WTC11 (cell line): ENCODE measurements at regions not wholly inside any gene's neighbourhood (a gene's known extent, or its start where the extent isn't known, plus 50 kb on each side); places are given as distances from the start of the nearest gene placed in this dataset.

Source experiments
- ATAC-seq: fragments of 200-7000 bp; cut with Tn5 transposase; 2 replicates; pipeline ENCODE4 v1.10.0; 2021; ENCODE audit warnings: mild to moderate bottlenecking, moderate library complexity
- CTCF ChIA-PET: fragments of 300-600 bp; sonication (Branson Sonifier 250); formaldehyde crosslinking; loops from one replicate; lab custom pipeline; 2021; ENCODE audit warnings: antibody characterized with exemption; lab: Charles Lee
- POLR2A ChIA-PET: fragments of 350-600 bp; sonication (Branson Sonifier 250); formaldehyde crosslinking; loops from one replicate; lab custom pipeline; 2021; ENCODE audit warnings: antibody characterized with exemption; lab: Charles Lee
- DNase-seq: peaks from one replicate; pipeline ENCODE4 v3.0.0; 2021; ENCODE audit warnings: low spot score
- H3K27ac Mint-ChIP-seq: 2 replicates; pipeline ENCODE4 v1.8.0; 2021; ENCODE audit warnings: mixed read lengths
- H3K27me3 Mint-ChIP-seq: 2 replicates; pipeline ENCODE4 v1.8.0; 2021; ENCODE audit warnings: low read depth, mild to moderate bottlenecking, moderate library complexity, mixed read lengths
- H3K36me3 Mint-ChIP-seq: 2 replicates; pipeline ENCODE4 v1.8.0; 2021; ENCODE audit warnings: mixed read lengths
- H3K4me1 Mint-ChIP-seq: 2 replicates; pipeline ENCODE4 v1.8.0; 2022; ENCODE audit warnings: mixed read lengths
- H3K4me3 Mint-ChIP-seq: 2 replicates; pipeline ENCODE4 v1.8.0; 2021; ENCODE audit warnings: mild to moderate bottlenecking, moderate library complexity, mixed read lengths
- H3K9me3 Mint-ChIP-seq: 2 replicates; pipeline ENCODE4 v1.8.0; 2021; ENCODE audit warnings: mixed read lengths
- ATF6 ChIP-seq: sonication (generic); formaldehyde crosslinking; IDR thresholded peaks from 2 replicates; pipeline ENCODE4 v1.8.1; 2023; ENCODE audit warnings: mild to moderate bottlenecking, missing genetic modification reagents
- CBFB ChIP-seq: sonication (generic); formaldehyde crosslinking; IDR thresholded peaks from 2 replicates; pipeline ENCODE4 v1.8.1; 2022; ENCODE audit warnings: mild to moderate bottlenecking, low read depth, missing genetic modification reagents
- CDX4 ChIP-seq: fragments of 250-450 bp; sonication (Bioruptor Pico); IDR thresholded peaks from 2 replicates; pipeline ENCODE4 v1.9.0; 2021; ENCODE audit warnings: moderate library complexity, mild to moderate bottlenecking, inconsistent platforms, borderline replicate concordance
- CREB1 ChIP-seq: sonication (generic); formaldehyde crosslinking; IDR thresholded peaks from 2 replicates; pipeline ENCODE4 v1.8.0; 2023; ENCODE audit warnings: mild to moderate bottlenecking, missing genetic modification reagents
- ETV6 ChIP-seq: sonication (generic); formaldehyde crosslinking; IDR thresholded peaks from 2 replicates; pipeline ENCODE4 v1.8.1; 2022; ENCODE audit warnings: mild to moderate bottlenecking, missing genetic modification reagents
- GRHL2 ChIP-seq: fragments of 250-450 bp; sonication (Bioruptor Pico); IDR thresholded peaks from 2 replicates; pipeline ENCODE4 v1.8.0; 2022; ENCODE audit warnings: mild to moderate bottlenecking, moderate library complexity; ENCODE audit not compliant: insufficient replicate concordance, severe bottlenecking
- JAZF1 ChIP-seq: fragments of 250-450 bp; sonication (Bioruptor Pico); IDR thresholded peaks from 2 replicates; pipeline ENCODE4 v1.9.0; 2021; ENCODE audit warnings: moderate library complexity, mild to moderate bottlenecking, inconsistent platforms
- MAX ChIP-seq: sonication (generic); formaldehyde crosslinking; IDR thresholded peaks from 2 replicates; pipeline ENCODE4 v1.8.0; 2022; ENCODE audit warnings: mild to moderate bottlenecking, missing genetic modification reagents
- MYBL2 ChIP-seq: sonication (generic); formaldehyde crosslinking; IDR thresholded peaks from 2 replicates; pipeline ENCODE4 v1.8.1; 2023; ENCODE audit warnings: mild to moderate bottlenecking, moderate library complexity, missing genetic modification reagents
- NR2C2 ChIP-seq: sonication (generic); formaldehyde crosslinking; IDR thresholded peaks from 2 replicates; pipeline ENCODE4 v1.8.0; 2022; ENCODE audit warnings: mild to moderate bottlenecking, missing genetic modification reagents
- TEAD4 ChIP-seq: sonication (generic); formaldehyde crosslinking; IDR thresholded peaks from 2 replicates; pipeline ENCODE4 v1.8.0; 2022; ENCODE audit warnings: mild to moderate bottlenecking, missing genetic modification reagents
- USF2 ChIP-seq: sonication (generic); formaldehyde crosslinking; IDR thresholded peaks from 2 replicates; pipeline ENCODE4 v1.8.1; 2023; ENCODE audit warnings: mild to moderate bottlenecking, missing genetic modification reagents, moderate library complexity
- ZNF138 ChIP-seq: sonication (generic); formaldehyde crosslinking; conservative IDR thresholded peaks from 2 replicates; pipeline ENCODE4 v1.8.1; 2022; ENCODE audit warnings: mild to moderate bottlenecking, moderate library complexity, missing genetic modification reagents
- ZNF317 ChIP-seq: sonication (generic); formaldehyde crosslinking; IDR thresholded peaks from 2 replicates; pipeline ENCODE4 v1.8.1; 2023; ENCODE audit warnings: low read depth, mild to moderate bottlenecking, moderate library complexity, missing genetic modification reagents, borderline replicate concordance
- ZNF532 ChIP-seq: fragments of 250-450 bp; sonication (Bioruptor Pico); IDR thresholded peaks from 2 replicates; pipeline ENCODE4 v1.9.0; 2021; ENCODE audit warnings: mild to moderate bottlenecking, borderline replicate concordance
- ZSCAN18 ChIP-seq: fragments of 250-450 bp; sonication (Bioruptor Pico); IDR thresholded peaks from 2 replicates; pipeline ENCODE4 v2.1.2; 2022; ENCODE audit warnings: mild to moderate bottlenecking, moderate library complexity

GRCh38 chr9:7358876-7359275 is 440.7 kb downstream of the DMAC1 start:
- no peaks in the 10 kb centered on the region for H3K9me3 Mint-ChIP-seq
- POLR2A ChIA-PET = no interaction called here

More at GRCh38 chr9:7358876-7359275, 440.7 kb downstream of the DMAC1 start:
- ATAC-seq (peak; percentile 75), DNase-seq (peak; percentile 14)
- Mint-ChIP-seq H3K36me3 (no peaks in the 10 kb centered on the region), H3K27ac (no peak overlapping the region), H3K4me1 (peaks cover 8% of the 10 kb centered on the region), H3K27me3 (no peaks in the 10 kb centered on the region), H3K4me3 (no peak overlapping the region)
- CTCF ChIA-PET = interaction anchor here (0.6 to 4.4 kb wide), 13 partner anchors 10 to 306 kb away, joined by 3 to 42 read pairs (median 4); no protein-coding TSS in a partner anchor
- TF ChIP-seq ATF6 (CRISPR knock-in tag) (no peak), CREB1 (CRISPR knock-in tag) (no peak), MAX (CRISPR knock-in tag) (no peak), JAZF1 (CRISPR knock-in tag) (no peak), ZSCAN18 (CRISPR knock-in tag) (no peak), USF2 (no peak), ZNF532 (no peak), TEAD4 (CRISPR knock-in tag) (no peak), CBFB (CRISPR knock-in tag) (no peak), NR2C2 (CRISPR knock-in tag) (no peak), MYBL2 (CRISPR knock-in tag) (no peak), CDX4 (CRISPR knock-in tag) (no peak), GRHL2 (no peak), ZNF138 (CRISPR knock-in tag) (no peak), ZNF317 (CRISPR knock-in tag) (no peak), ETV6 (CRISPR knock-in tag) (no peak)
